ENCODE measurements at regions not wholly inside any gene's neighbourhood (a gene's known extent, or its start where the extent isn't known, plus 50 kb on each side); places are given as distances from the start of the nearest gene placed in this dataset.
A peak's percentile ranks its signal among the peaks of the same experiment; 100 is the strongest.
"Not testable (repeated sequence)": the region's sequence is repeated elsewhere in the genome, so short reads cannot be mapped to it uniquely, and the experiment has no call there.

GRCh38 chr16:29297144-29297808 is 109.2 kb downstream of the NPIPB11 start:
- not testable (repeated sequence) for H3K4me1 Mint-ChIP-seq (ENCODE audit: low read depth); H3K27ac Mint-ChIP-seq; H3K27me3 Mint-ChIP-seq; H3K4me3 Mint-ChIP-seq (ENCODE audit: low read depth); DNase-seq (ENCODE audit: low spot score, unreplicated experiment); H3K9me3 Mint-ChIP-seq (ENCODE audit: low read depth); H3K36me3 Mint-ChIP-seq (ENCODE audit: insufficient read depth)

- H3K27me3 Mint-ChIP-seq; H3K27ac Mint-ChIP-seq; H3K4me3 Mint-ChIP-seq (ENCODE audit: low read depth); DNase-seq (ENCODE audit: low spot score, unreplicated experiment); H3K9me3 Mint-ChIP-seq (ENCODE audit: low read depth); H3K4me1 Mint-ChIP-seq (ENCODE audit: low read depth); H3K36me3 Mint-ChIP-seq (ENCODE audit: insufficient read depth): not testable (repeated sequence)
Measured at GRCh38 chr16:29296176-29296575, 110.3 kb downstream of the NPIPB11 start.

GRCh38 chr16:29294951-29295795 is 111.3 kb downstream of the NPIPB11 start:
- peaks cover 13% of the 10 kb centered on the region for H3K4me1 Mint-ChIP-seq (ENCODE audit: low read depth)
- H3K27ac Mint-ChIP-seq; H3K36me3 Mint-ChIP-seq (ENCODE audit: insufficient read depth); H3K4me3 Mint-ChIP-seq (ENCODE audit: low read depth); H3K27me3 Mint-ChIP-seq; DNase-seq (ENCODE audit: low spot score, unreplicated experiment); H3K9me3 Mint-ChIP-seq (ENCODE audit: low read depth): not testable (repeated sequence)

GRCh38 chr16:29294400-29294933 is 112.0 kb downstream of the NPIPB11 start:
- H3K27me3 Mint-ChIP-seq; H3K4me3 Mint-ChIP-seq (ENCODE audit: low read depth); DNase-seq (ENCODE audit: low spot score, unreplicated experiment); H3K36me3 Mint-ChIP-seq (ENCODE audit: insufficient read depth); H3K27ac Mint-ChIP-seq; H3K9me3 Mint-ChIP-seq (ENCODE audit: low read depth): not testable (repeated sequence)
- H3K4me1 Mint-ChIP-seq (ENCODE audit: low read depth), result peaks cover 13% of the 10 kb centered on the region

GRCh38 chr16:29293545-29293944 is 113.0 kb downstream of the NPIPB11 start:
- not testable (repeated sequence) for H3K4me3 Mint-ChIP-seq (ENCODE audit: low read depth); H3K27ac Mint-ChIP-seq; H3K27me3 Mint-ChIP-seq; H3K9me3 Mint-ChIP-seq (ENCODE audit: low read depth); DNase-seq (ENCODE audit: low spot score, unreplicated experiment); H3K36me3 Mint-ChIP-seq (ENCODE audit: insufficient read depth)
- H3K4me1 Mint-ChIP-seq (ENCODE audit: low read depth), result peaks cover 18% of the 10 kb centered on the region

- not testable (repeated sequence) for H3K4me3 Mint-ChIP-seq (ENCODE audit: low read depth); H3K27me3 Mint-ChIP-seq; DNase-seq (ENCODE audit: low spot score, unreplicated experiment); H3K9me3 Mint-ChIP-seq (ENCODE audit: low read depth); H3K36me3 Mint-ChIP-seq (ENCODE audit: insufficient read depth)
- H3K4me1 Mint-ChIP-seq (ENCODE audit: low read depth), result peaks cover 18% of the 10 kb centered on the region
- peak overlapping the region; percentile 56 for H3K27ac Mint-ChIP-seq
Measured at GRCh38 chr16:29292952-29293471, 113.5 kb downstream of the NPIPB11 start.

- H3K9me3 Mint-ChIP-seq (ENCODE audit: low read depth); H3K27ac Mint-ChIP-seq; H3K4me3 Mint-ChIP-seq (ENCODE audit: low read depth); DNase-seq (ENCODE audit: low spot score, unreplicated experiment); H3K27me3 Mint-ChIP-seq; H3K36me3 Mint-ChIP-seq (ENCODE audit: insufficient read depth): not testable (repeated sequence)
- H3K4me1 Mint-ChIP-seq (ENCODE audit: low read depth), result peaks cover 26% of the 10 kb centered on the region
Measured at GRCh38 chr16:29291329-29292271, 114.9 kb downstream of the NPIPB11 start.

- H3K4me1 Mint-ChIP-seq (ENCODE audit: low read depth), result peaks cover 27% of the 10 kb centered on the region
- no peaks in the 10 kb centered on the region for H3K9me3 Mint-ChIP-seq (ENCODE audit: low read depth)
- no peaks in the 10 kb centered on the region for H3K27me3 Mint-ChIP-seq
- no peak overlapping the region for H3K4me3 Mint-ChIP-seq (ENCODE audit: low read depth)
- no peak for TF ChIP-seq CTCF (IDR thresholded peaks at IDR 0.05; ENCODE audit: unreplicated experiment)
- peak overlapping the region; percentile 90 for H3K27ac Mint-ChIP-seq
- no peaks in the 10 kb centered on the region for H3K36me3 Mint-ChIP-seq (ENCODE audit: insufficient read depth)
- no peak for DNase-seq (ENCODE audit: low spot score, unreplicated experiment)
Measured at GRCh38 chr16:29290631-29291247, 115.8 kb downstream of the NPIPB11 start.

GRCh38 chr16:29289516-29290239 is 116.8 kb downstream of the NPIPB11 start:
- not testable (repeated sequence) for DNase-seq (ENCODE audit: low spot score, unreplicated experiment); H3K27ac Mint-ChIP-seq; H3K27me3 Mint-ChIP-seq; H3K9me3 Mint-ChIP-seq (ENCODE audit: low read depth); H3K36me3 Mint-ChIP-seq (ENCODE audit: insufficient read depth); H3K4me3 Mint-ChIP-seq (ENCODE audit: low read depth)
- peaks cover 30% of the 10 kb centered on the region for H3K4me1 Mint-ChIP-seq (ENCODE audit: low read depth)

GRCh38 chr16:29288711-29289474 is 117.6 kb downstream of the NPIPB11 start:
- H3K4me3 Mint-ChIP-seq (ENCODE audit: low read depth); H3K9me3 Mint-ChIP-seq (ENCODE audit: low read depth); DNase-seq (ENCODE audit: low spot score, unreplicated experiment); H3K36me3 Mint-ChIP-seq (ENCODE audit: insufficient read depth); H3K27ac Mint-ChIP-seq; H3K27me3 Mint-ChIP-seq: not testable (repeated sequence)
- peaks cover 32% of the 10 kb centered on the region for H3K4me1 Mint-ChIP-seq (ENCODE audit: low read depth)

All from progenitor cell of endocrine pancreas (in vitro differentiated cells).